Thyroid gland (tissue), 4 donors: ENCODE measurements at regions not wholly inside any gene's neighbourhood (a gene's known extent, or its start where the extent isn't known, plus 50 kb on each side); places are given as distances from the start of the nearest gene placed in this dataset.
A peak's percentile ranks its signal among the peaks of the same experiment; 100 is the strongest.

Source experiments
- DNase-seq, 2 donors: peaks; one replicate each; pipeline ENCODE4 v3.0.0-alpha.2; 2019
- H3K27ac ChIP-seq, 3 donors: fragments of 200-600 bp; sonication (generic); 1 replicate in 2 of 3; 2 replicates in 1 of 3; pipeline ENCODE4 v1.5.1; 2016 to 2019; ENCODE audit warnings: mild to moderate bottlenecking in 1 of 3, moderate library complexity in 1 of 3
- H3K27me3 ChIP-seq: fragments of 200-600 bp; sonication (generic); one replicate; pipeline ENCODE4 v1.5.1; 2019
- H3K36me3 ChIP-seq, 2 donors: fragments of 200-600 bp; sonication (generic); one replicate each; pipeline ENCODE4 v1.5.1; 2016 to 2019
- H3K4me1 ChIP-seq, 2 donors: fragments of 200-600 bp; sonication (generic); one replicate each; pipeline ENCODE4 v1.5.1; 2017 to 2019
- H3K4me3 ChIP-seq, 3 donors: fragments of 200-600 bp; sonication (generic); replicated peaks in 1 of 3; 1 replicate in 2 of 3; 2 replicates in 1 of 3; pipeline ENCODE4 v1.5.1; 2016; ENCODE audit warnings: mild to moderate bottlenecking in 1 of 3
- H3K9me3 ChIP-seq: fragments of 200-600 bp; sonication (generic); one replicate; pipeline ENCODE4 v1.5.1; 2017
- POLR2A ChIP-seq, 2 donors: fragments of 450-650 bp; IDR thresholded peaks; one replicate each; pipeline ENCODE4 v1.6.1; 2017; ENCODE audit warnings: antibody characterized with exemption in 2 of 2, mild to moderate bottlenecking in 2 of 2, moderate library complexity in 1 of 2
- WGBS, 2 donors: methylation state at CpG; one replicate each; pipeline ENCODE4 v1.1.5; 2017; 5-methylcytosine and 5-hydroxymethylcytosine counted together
- intact Hi-C: fragments of 100-400 bp; cut with DNase I; formaldehyde crosslinking; loops from one replicate; pipeline ENCODE4 v1.15.1; 2023
- TF ChIP-seq, protein P1 (sequence below), 6 experiments: fragments of 200-600 bp in 3 of 6; fragments of 450-650 bp in 3 of 6; sonication (generic) in 3 of 6; IDR thresholded peaks; one replicate each; pipeline ENCODE4 v1.5.1; 2016 to 2019; ENCODE audit warnings: antibody characterized with exemption in 6 of 6, mild to moderate bottlenecking in 2 of 6, inconsistent platforms in 1 of 6, moderate library complexity in 1 of 6

DNA sequence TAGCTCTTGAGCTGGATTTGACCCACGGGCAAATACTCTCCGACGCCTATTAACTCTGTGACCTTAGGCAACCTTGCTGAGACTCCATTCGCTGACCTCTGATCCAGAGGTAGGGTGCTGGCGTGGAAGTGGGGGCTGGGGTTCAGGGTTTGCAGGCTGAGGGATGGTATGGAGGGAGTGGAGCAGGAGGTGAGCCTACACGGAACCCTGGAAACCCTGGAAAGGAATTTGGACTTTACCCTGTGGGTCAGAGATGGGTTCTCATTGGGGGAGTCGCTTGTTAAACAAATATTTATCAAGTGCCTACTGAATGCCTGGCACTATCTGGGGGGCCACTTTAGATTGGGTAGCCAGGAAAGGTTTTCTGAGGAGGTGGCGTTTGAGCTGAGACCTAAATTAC, 58.2 kb upstream of the FZD7 start:
- no peaks in the 10 kb centered on the region for H3K27me3 ChIP-seq
- H3K27ac ChIP-seq: no peak overlapping the region
- H3K4me1 ChIP-seq: peaks cover 0 to 3% of the 10 kb centered on the region in 2 donors
- H3K4me3 ChIP-seq: no peak overlapping the region
- no peak for DNase-seq
- TF ChIP-seq, protein P1, sequence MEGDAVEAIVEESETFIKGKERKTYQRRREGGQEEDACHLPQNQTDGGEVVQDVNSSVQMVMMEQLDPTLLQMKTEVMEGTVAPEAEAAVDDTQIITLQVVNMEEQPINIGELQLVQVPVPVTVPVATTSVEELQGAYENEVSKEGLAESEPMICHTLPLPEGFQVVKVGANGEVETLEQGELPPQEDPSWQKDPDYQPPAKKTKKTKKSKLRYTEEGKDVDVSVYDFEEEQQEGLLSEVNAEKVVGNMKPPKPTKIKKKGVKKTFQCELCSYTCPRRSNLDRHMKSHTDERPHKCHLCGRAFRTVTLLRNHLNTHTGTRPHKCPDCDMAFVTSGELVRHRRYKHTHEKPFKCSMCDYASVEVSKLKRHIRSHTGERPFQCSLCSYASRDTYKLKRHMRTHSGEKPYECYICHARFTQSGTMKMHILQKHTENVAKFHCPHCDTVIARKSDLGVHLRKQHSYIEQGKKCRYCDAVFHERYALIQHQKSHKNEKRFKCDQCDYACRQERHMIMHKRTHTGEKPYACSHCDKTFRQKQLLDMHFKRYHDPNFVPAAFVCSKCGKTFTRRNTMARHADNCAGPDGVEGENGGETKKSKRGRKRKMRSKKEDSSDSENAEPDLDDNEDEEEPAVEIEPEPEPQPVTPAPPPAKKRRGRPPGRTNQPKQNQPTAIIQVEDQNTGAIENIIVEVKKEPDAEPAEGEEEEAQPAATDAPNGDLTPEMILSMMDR (IDR thresholded peaks at IDR 0.05): no peak
- TF ChIP-seq POLR2A (IDR thresholded peaks at IDR 0.05): no peak
- no peaks in the 10 kb centered on the region for H3K36me3 ChIP-seq
- intact Hi-C loops: no loop called here
- WGBS, 2 donors: 91% methylated on average over 8 of the region's 8 CpGs
- no peaks in the 10 kb centered on the region for H3K9me3 ChIP-seq

DNA sequence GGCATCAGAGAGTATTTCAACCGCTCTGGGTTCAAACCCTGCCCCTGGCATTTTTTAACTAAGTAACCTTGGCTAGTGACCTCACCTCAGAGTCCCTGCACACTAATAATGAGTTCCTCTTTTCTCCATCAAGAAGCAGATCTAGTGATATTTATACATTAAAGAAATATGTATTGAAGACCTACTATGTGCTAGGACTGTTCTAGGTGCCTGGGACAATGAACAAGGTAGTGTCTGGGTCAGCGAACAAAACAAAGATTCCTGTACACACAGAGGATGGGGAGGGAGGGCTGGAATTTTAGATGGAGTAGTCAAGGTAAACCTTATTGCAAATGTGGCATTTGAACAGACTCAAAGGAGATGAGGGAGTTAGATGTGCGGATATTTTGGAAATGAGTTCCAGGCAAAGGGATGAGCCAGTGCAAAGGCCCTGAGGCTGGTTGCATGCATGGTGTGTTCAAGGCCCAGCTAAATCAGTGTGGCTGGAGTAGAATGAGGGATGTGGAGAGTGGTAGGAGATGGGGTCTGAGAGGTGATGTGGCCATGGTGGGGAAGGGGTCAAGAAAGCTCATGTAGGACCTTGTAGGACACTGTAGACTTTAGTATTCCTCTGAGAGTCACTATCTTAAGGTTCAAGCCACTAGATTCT, 57.6 kb upstream of the FZD7 start:
- H3K27ac ChIP-seq: no peak overlapping the region
- intact Hi-C loops: no loop called here
- no peak for TF ChIP-seq POLR2A (IDR thresholded peaks at IDR 0.05)

DNA sequence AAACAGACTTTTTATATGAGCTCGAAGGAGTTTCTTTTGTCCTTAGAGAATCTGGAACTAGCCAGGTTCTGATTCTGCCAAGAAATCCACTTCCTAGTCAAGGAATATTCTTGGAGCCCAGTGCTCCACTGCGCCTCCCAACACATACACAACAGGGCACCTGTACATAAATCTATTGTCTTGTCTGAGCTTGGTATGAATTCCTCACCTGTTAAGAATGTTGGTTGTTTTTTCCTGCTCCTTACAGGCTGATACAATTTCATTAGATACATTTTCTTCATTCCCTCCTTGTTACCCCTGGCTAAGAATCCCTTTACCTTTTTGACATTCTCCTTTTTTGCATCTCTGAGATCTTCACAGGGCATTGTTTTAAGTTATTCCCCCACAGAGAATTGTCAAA, 56.0 kb upstream of the FZD7 start:
- intact Hi-C loops: no loop called here
- no peaks in the 10 kb centered on the region for H3K9me3 ChIP-seq

More for the DNA sequence above, 57.6 kb upstream of the FZD7 start:
- Histone ChIP-seq H3K4me1 (peaks cover 0 to 3% of the 10 kb centered on the region in 2 donors), H3K9me3 (no peaks in the 10 kb centered on the region), H3K4me3 (no peak overlapping the region), H3K36me3 (no peaks in the 10 kb centered on the region), H3K27me3 (no peaks in the 10 kb centered on the region)
- 96% methylated on average over 3 of the region's 3 CpGs for WGBS, 2 donors
- DNase-seq: no peak

DNA sequence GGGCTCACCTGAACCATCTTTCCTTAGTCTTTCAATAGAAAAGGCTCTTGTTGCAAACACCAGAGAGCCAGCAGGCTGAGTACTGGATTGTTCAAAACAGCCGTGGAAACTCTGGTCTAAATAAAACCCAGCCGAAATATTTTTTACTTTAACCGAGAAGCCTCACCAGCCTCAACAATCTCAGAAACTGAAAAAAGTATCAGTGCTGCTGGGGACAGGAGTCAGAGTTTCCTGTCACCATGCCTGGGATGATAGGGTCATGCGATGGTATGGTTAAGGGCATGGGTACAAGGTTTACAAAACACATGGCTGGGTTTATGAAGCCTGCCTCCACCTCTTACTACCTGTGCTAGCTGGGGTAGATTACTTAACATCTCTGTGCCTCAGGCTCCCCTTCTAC, 55.3 kb upstream of the FZD7 start:
- no peaks in the 10 kb centered on the region for H3K9me3 ChIP-seq
- H3K4me1 ChIP-seq: peaks cover 0 to 3% of the 10 kb centered on the region in 2 donors
- no peaks in the 10 kb centered on the region for H3K36me3 ChIP-seq
- H3K27ac ChIP-seq: no peak overlapping the region
- TF ChIP-seq, protein P1 (IDR thresholded peaks at IDR 0.05): no peak
- TF ChIP-seq POLR2A (IDR thresholded peaks at IDR 0.05): no peak
- H3K27me3 ChIP-seq: no peaks in the 10 kb centered on the region
- no peak overlapping the region for H3K4me3 ChIP-seq
- intact Hi-C loops: no loop called here
- 83 to 85% methylated on average over 4 of the region's 4 CpGs for WGBS, 2 donors
- no peak for DNase-seq

More for the DNA sequence above, 56.0 kb upstream of the FZD7 start:
- WGBS, 2 donors: 49 to 95% methylated on average over 2 of the region's 2 CpGs
- Histone ChIP-seq H3K4me1 (peaks cover 0 to 3% of the 10 kb centered on the region in 2 donors), H3K4me3 (no peak overlapping the region), H3K27me3 (no peaks in the 10 kb centered on the region), H3K36me3 (no peaks in the 10 kb centered on the region), H3K27ac (no peak overlapping the region)
- TF ChIP-seq, protein P1 (IDR thresholded peaks at IDR 0.05): no peak
- no peak for TF ChIP-seq POLR2A (IDR thresholded peaks at IDR 0.05)
- no peak for DNase-seq

DNA sequence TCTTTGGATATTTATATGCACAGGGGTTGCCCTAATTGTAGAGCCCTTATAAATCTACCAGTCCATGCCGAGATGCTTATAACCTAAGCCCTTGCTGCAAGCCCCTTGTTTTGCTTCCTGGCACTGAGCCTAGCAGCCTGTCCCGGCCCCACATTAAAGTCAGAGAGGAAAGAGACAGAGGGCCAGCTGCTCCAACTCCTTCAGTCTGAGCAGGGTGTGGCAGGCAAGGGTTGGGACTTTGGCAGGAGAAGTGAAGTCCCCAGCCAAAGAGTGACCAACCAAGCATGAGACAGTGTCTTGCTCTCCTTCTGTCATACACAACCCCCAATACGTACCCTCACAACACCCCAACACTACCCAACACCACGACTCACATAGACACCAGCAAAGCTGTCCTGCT, 54.7 kb upstream of the FZD7 start:
- TF ChIP-seq, protein P1 (IDR thresholded peaks at IDR 0.05): no peak
- no peak for TF ChIP-seq POLR2A (IDR thresholded peaks at IDR 0.05)

More for the DNA sequence above, 54.7 kb upstream of the FZD7 start:
- Histone ChIP-seq H3K4me3 (no peak overlapping the region), H3K27ac (no peak overlapping the region), H3K36me3 (no peaks in the 10 kb centered on the region), H3K9me3 (no peaks in the 10 kb centered on the region), H3K4me1 (peaks cover 0 to 3% of the 10 kb centered on the region in 2 donors), H3K27me3 (no peaks in the 10 kb centered on the region)
- WGBS, 2 donors: 20 to 24% methylated on average over 4 of the region's 4 CpGs
- intact Hi-C loops: no loop called here
- peak in 1 of 2 donors; percentile 4 for DNase-seq
